Common myeloid progenitor, CD34-positive (primary cell): ENCODE measurements at regions not wholly inside any gene's neighbourhood (a gene's known extent, or its start where the extent isn't known, plus 50 kb on each side); places are given as distances from the start of the nearest gene placed in this dataset.

Experiments
- CTCF ChIA-PET: fragments of 350-600 bp; sonication (Branson Sonifier 250); formaldehyde crosslinking; loops from one replicate; lab custom pipeline; 2021; ENCODE audit warnings: antibody characterized with exemption; lab: Charles Lee
- POLR2A ChIA-PET: fragments of 350-600 bp; sonication (Branson Sonifier 250); formaldehyde crosslinking; loops from one replicate; lab custom pipeline; 2021; ENCODE audit warnings: antibody characterized with exemption; lab: Charles Lee
- DNase-seq, 3 donors: peaks; one replicate each; pipeline versions ENCODE4 v3.0.0 to v3.0.0-alpha.2; 2013
- H3K27ac ChIP-seq, 2 experiments: 1 replicate in 1 of 2; 2 replicates in 1 of 2; pipeline ENCODE4 v1.7.0; 2013; ENCODE audit warnings: inconsistent platforms in 2 of 2, low read length in 2 of 2, mild to moderate bottlenecking in 2 of 2, low read depth in 1 of 2, moderate library complexity in 1 of 2; ENCODE audit not compliant: severe bottlenecking in 2 of 2, insufficient read depth in 1 of 2, poor library complexity in 1 of 2
- H3K27me3 ChIP-seq, 5 experiments: replicated peaks in 2 of 5; 1 replicate in 3 of 5; 2 replicates in 2 of 5; pipeline versions ENCODE4 v1.6.1 to v1.7.0; 2013; ENCODE audit warnings: low read length in 4 of 5, mild to moderate bottlenecking in 2 of 5, moderate library complexity in 2 of 5, inconsistent platforms in 1 of 5; ENCODE audit not compliant: insufficient read depth in 5 of 5, control insufficient read depth in 4 of 5
- H3K36me3 ChIP-seq, 4 experiments: 1 replicate in 2 of 4; 2 replicates in 2 of 4; pipeline versions ENCODE4 v1.6.1 to v1.7.0; 2013; ENCODE audit warnings: low read length in 3 of 4, control low read depth in 1 of 4, mild to moderate bottlenecking in 1 of 4; ENCODE audit not compliant: control insufficient read depth in 4 of 4, insufficient read depth in 4 of 4
- H3K4me1 ChIP-seq, 4 experiments: 1 replicate in 3 of 4; 2 replicates in 1 of 4; pipeline versions ENCODE4 v1.6.1 to v1.7.1; 2013; ENCODE audit warnings: low read length in 3 of 4, mild to moderate bottlenecking in 3 of 4, control low read depth in 1 of 4, inconsistent platforms in 1 of 4, moderate library complexity in 1 of 4; ENCODE audit not compliant: control insufficient read depth in 4 of 4, insufficient read depth in 4 of 4; ENCODE audit errors: control extremely low read depth in 1 of 4
- H3K4me3 ChIP-seq, 7 experiments: 1 replicate in 4 of 7; 2 replicates in 3 of 7; pipeline versions ENCODE4 v1.5.1 to v1.7.0; 2013; ENCODE audit warnings: mild to moderate bottlenecking in 7 of 7, low read length in 6 of 7, moderate library complexity in 6 of 7, inconsistent platforms in 2 of 7, low read depth in 2 of 7, control low read depth in 1 of 7; ENCODE audit not compliant: insufficient read depth in 4 of 7, control insufficient read depth in 1 of 7; ENCODE audit errors: extremely low read depth in 1 of 7
- H3K9me3 ChIP-seq, 5 experiments: 1 replicate in 4 of 5; 2 replicates in 1 of 5; pipeline versions ENCODE4 v1.6.1 to v1.7.1; 2013; ENCODE audit warnings: low read length in 4 of 5, mild to moderate bottlenecking in 2 of 5, inconsistent platforms in 1 of 5, low read depth in 1 of 5, moderate library complexity in 1 of 5; ENCODE audit not compliant: control insufficient read depth in 4 of 5, insufficient read depth in 2 of 5; ENCODE audit errors: control extremely low read depth in 1 of 5
- WGBS: methylation state at CpG from one replicate; pipeline ENCODE4 v1.1.5; 2013; ENCODE audit not compliant: insufficient coverage; 5-methylcytosine and 5-hydroxymethylcytosine counted together

DNA sequence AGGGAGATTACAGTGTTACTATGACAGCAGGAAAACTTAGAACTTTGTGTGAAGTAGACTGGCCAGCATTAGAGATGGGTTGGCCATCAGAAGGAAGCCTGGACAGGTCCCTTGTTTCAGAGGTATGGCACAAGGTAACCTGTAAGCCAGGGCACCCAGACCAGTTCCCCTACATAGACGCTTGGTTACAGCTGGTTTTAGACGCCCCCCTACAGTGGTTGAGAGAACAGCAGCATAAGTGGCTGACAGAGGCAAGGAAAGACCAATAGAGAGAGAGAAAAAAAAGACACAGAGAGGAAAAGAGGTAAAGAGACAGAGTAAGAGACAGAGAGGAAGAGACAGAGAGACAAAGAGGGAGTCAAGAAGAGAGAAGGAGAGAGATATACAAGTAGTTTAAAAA, 144.5 kb downstream of the GC start:
- Histone ChIP-seq H3K4me3 (no peak overlapping the region), H3K4me1 (no peaks in the 10 kb centered on the region), H3K36me3 (no peaks in the 10 kb centered on the region), H3K27me3 (no peaks in the 10 kb centered on the region), H3K27ac (no peak overlapping the region), H3K9me3 (peaks cover 0 to 4% (median 0%) of the 10 kb centered on the region in 5 experiments)
- WGBS, result 82% methylated on average over 2 of the region's 2 CpGs
- no peak for DNase-seq
- CTCF ChIA-PET, result no interaction called here
- POLR2A ChIA-PET, result no interaction called here

- H3K36me3 ChIP-seq, result no peaks in the 10 kb centered on the region
- no CpG with 5 or more reads among the region's 1 CpG for WGBS
- H3K9me3 ChIP-seq, result peaks cover 0 to 4% (median 0%) of the 10 kb centered on the region in 5 experiments
- H3K27ac ChIP-seq, result no peak overlapping the region
- no peak overlapping the region for H3K4me3 ChIP-seq
- H3K4me1 ChIP-seq, result no peaks in the 10 kb centered on the region
- no peak for DNase-seq
- CTCF ChIA-PET, result no interaction called here
- peaks cover 0 to 3% (median 0%) of the 10 kb centered on the region in 5 experiments for H3K27me3 ChIP-seq
- POLR2A ChIA-PET, result no interaction called here
Observed at GRCh38 chr4:71635139-71635748, 148.6 kb downstream of the GC start.

- Histone ChIP-seq H3K4me3 (no peak overlapping the region), H3K4me1 (no peaks in the 10 kb centered on the region), H3K36me3 (no peaks in the 10 kb centered on the region), H3K27me3 (peaks cover 0 to 3% (median 0%) of the 10 kb centered on the region in 5 experiments), H3K27ac (no peak overlapping the region), H3K9me3 (peaks cover 0 to 4% (median 0%) of the 10 kb centered on the region in 5 experiments)
- ChIA-PET POLR2A (no interaction called here), CTCF (no interaction called here)
- WGBS, result 98% methylated on average over 8 of the region's 9 CpGs
- no peak for DNase-seq
Observed at GRCh38 chr4:71634364-71634763, 149.5 kb downstream of the GC start.

- 86% methylated on average over 1 of the region's 3 CpGs for WGBS
- ChIA-PET CTCF (no interaction called here), POLR2A (no interaction called here)
- DNase-seq, result no peak
- H3K4me1 ChIP-seq, result no peaks in the 10 kb centered on the region
- no peak overlapping the region for H3K4me3 ChIP-seq
- H3K27me3 ChIP-seq, result peaks cover 0 to 3% (median 0%) of the 10 kb centered on the region in 5 experiments
- H3K36me3 ChIP-seq, result no peaks in the 10 kb centered on the region
- no peak overlapping the region for H3K27ac ChIP-seq
- peaks cover 0 to 4% (median 2%) of the 10 kb centered on the region in 5 experiments for H3K9me3 ChIP-seq
Observed at GRCh38 chr4:71630803-71631202, 153.1 kb downstream of the GC start.

DNA sequence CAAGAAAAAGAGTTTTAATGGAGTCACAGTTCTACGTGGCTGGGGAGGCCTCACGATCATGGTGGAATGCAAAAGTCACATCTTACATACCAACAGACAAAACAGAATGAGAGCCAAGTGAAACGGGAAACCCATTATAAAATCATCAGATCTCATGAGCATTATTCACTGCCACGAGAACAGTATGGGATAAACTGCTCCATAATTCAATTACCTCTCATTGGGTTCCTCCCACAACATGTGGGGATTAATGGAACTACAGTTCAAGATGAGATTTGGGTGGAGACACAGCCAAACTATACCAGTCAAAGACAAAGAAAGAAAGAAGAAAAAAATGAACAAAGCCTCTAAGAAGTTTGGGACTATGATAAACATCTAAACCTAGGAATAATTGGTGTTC, 158.9 kb downstream of the GC start:
- CTCF ChIA-PET, result no interaction called here
- H3K27me3 ChIP-seq, result no peaks in the 10 kb centered on the region
- H3K4me3 ChIP-seq, result no peak overlapping the region
- peaks cover 0 to 7% (median 2%) of the 10 kb centered on the region in 5 experiments for H3K9me3 ChIP-seq
- POLR2A ChIA-PET, result no interaction called here
- WGBS, result no CpG with 5 or more reads among the region's 4 CpGs
- DNase-seq, result no peak
- H3K27ac ChIP-seq, result no peak overlapping the region
- no peaks in the 10 kb centered on the region for H3K4me1 ChIP-seq
- H3K36me3 ChIP-seq, result no peaks in the 10 kb centered on the region
